ENCODE measurements at regions not wholly inside any gene's neighbourhood (a gene's known extent, or its start where the extent isn't known, plus 50 kb on each side); places are given as distances from the start of the nearest gene placed in this dataset.
"Not testable (repeated sequence)": the region's sequence is repeated elsewhere in the genome, so short reads cannot be mapped to it uniquely, and the experiment has no call there.

DNA sequence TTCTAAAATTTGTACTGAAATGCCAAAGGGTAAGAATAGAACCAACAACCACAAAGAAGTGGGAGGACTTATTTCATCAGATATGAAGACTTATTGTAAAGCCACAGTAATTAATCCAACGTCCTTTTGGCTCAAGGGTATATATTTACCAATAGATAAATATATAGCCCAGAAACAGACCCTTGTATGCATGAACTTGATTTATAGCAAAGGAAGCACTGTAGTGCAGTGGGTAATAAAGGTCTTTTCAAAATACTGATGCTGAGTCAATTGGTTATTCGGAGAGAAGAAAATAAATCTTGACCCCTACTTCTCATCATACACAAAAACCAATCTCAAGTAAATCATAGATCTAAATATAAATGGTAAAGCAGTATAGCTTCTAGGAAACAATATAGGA, 200.5 kb upstream of the ST6GAL2 start:
- ATAC-seq = no peak
- no peak for DNase-seq
- intact Hi-C loops (cut with micrococcal nuclease) = no loop called here

- intact Hi-C loops (cut with micrococcal nuclease) = no loop called here
- DNase-seq = no peak
- ATAC-seq = no peak
Observed at GRCh38 chr2:107088156-107088555, 202.2 kb upstream of the ST6GAL2 start.

DNA sequence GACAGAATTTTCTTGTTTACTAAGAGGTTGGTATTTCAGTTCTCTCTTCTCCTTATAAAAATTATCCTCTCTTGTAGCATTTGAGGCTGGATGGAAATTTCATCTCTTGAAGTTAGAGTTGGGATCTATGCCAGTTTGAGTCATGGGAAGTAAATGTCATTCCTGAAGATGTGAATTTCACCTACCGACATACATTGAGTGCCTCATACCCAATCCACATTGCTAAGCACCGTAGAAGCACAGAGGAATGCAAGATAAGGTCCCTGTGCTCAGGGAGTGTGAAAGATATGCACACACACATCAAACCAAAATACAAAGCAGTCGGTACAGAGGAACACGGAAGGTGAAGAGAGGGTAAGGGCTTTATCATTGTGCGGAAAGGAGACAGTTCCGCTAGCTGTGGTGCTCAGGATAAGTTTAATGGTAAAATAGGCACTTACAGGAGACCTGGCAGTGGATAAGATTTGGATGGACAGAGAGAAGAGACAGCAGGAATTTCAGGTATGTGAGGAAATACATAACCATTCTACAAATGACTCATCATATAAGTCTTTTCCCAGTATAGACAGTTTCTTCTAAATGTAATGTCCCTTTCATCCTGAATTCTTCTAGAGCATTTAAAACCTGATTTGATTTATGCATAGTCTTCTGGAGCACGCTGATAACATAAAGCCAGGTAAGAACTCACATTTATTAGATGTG, 205.3 kb upstream of the ST6GAL2 start:
- DNase-seq (no peak), ATAC-seq (no peak)
- intact Hi-C loops (cut with micrococcal nuclease) = no loop called here

- intact Hi-C loops (cut with micrococcal nuclease) = no loop called here
- ATAC-seq = no peak
- no peak for DNase-seq
Observed at GRCh38 chr2:107093426-107093957, 207.5 kb upstream of the ST6GAL2 start.

- DNase-seq = no peak
- no peak for ATAC-seq
- intact Hi-C loops (cut with micrococcal nuclease) = no loop called here
Observed at GRCh38 chr2:107094450-107094986, 208.6 kb upstream of the ST6GAL2 start.

- ATAC-seq = no peak
- no peak for DNase-seq
- intact Hi-C loops (cut with micrococcal nuclease) = no loop called here
Observed at GRCh38 chr2:107102176-107102575, 216.2 kb upstream of the ST6GAL2 start.

GRCh38 chr2:107107351-107107750, 221.4 kb upstream of the ST6GAL2 start:
- ATAC-seq = no peak
- intact Hi-C loops (cut with micrococcal nuclease) = no loop called here
- DNase-seq = no peak

GRCh38 chr2:107108556-107108955, 222.6 kb upstream of the ST6GAL2 start:
- DNase-seq (no peak), ATAC-seq (no peak)
- intact Hi-C loops (cut with micrococcal nuclease) = no loop called here

DNA sequence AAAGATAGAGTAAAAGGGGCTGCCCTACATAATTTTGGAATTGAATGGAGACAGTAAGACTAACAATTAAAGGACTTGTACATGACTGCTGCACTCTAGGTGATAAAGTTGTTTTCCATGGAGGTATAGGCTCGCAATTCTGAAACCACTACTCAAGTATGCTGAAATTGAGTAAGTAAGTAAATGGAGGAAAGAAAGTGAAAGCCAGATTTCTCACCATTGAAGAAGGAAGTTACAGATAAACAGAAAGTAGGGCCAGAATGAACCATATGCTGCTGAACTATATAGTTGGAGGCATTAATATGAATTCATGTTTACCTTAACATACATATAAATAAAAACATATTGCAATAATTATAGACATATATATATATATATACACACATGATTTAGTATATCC, 225.7 kb upstream of the ST6GAL2 start:
- DNase-seq (no peak), ATAC-seq (no peak)
- intact Hi-C loops (cut with micrococcal nuclease) = no loop called here

DNA sequence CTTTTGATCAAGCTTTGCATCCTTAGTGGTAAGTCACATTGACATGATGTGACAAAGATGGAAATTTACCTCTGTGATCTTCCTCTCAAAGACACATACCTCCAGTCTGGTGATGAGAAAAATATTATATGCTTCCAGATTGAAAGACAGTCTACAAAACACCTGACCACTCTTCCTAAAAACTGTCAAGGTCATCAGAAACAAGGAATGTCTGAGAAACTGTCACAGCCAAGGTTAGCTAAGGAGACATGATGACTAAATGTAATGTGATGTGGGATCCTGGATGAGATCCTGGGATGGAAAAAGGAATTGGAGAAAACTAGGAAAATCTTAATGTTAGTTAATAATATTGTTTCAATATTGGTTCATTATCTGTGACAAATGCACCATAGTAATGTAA, 226.6 kb upstream of the ST6GAL2 start:
- no peak for ATAC-seq
- intact Hi-C loops (cut with micrococcal nuclease) = no loop called here
- DNase-seq = no peak

DNA sequence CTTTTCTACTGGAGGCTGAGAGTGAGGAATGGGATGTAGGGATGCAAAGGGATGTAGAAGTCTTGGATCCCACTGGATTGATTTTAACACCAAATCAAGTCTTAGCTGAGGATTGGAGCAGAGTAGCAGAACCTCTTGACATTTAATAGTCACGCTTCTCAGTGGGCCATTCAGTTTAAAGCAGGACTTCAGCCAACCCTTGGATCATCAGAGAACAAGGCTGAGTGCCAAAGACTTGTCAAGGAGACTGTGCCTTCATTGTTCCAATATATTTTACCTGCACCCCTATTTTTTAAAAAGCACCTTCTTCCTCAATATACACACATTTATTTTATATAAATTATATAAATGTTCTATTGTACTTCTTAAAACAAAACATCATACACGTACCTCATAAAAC, 242.4 kb upstream of the ST6GAL2 start:
- no peak for DNase-seq
- intact Hi-C loops (cut with micrococcal nuclease) = no loop called here
- no peak for ATAC-seq

DNA sequence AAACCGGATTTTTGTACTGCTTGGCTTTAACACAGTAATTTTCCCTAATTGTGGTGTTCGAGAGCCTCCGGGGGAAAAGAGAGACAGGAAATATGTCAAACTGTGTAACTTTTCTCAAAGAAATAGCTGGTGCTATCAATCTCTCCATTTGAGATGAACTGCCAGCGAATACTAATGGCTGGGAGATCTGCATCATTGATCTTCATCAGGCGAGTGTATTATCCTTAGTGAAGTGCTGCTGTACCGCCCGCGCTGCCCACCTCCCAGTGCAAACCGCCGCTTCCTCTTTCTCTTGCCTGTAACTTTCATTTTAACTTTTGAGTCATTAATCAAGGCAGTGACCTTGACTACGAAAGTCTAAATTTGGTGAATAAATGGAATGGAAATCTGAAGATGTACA, 246.1 kb upstream of the ST6GAL2 start:
- no peak for ATAC-seq
- no peak for DNase-seq
- intact Hi-C loops (cut with micrococcal nuclease) = no loop called here

DNA sequence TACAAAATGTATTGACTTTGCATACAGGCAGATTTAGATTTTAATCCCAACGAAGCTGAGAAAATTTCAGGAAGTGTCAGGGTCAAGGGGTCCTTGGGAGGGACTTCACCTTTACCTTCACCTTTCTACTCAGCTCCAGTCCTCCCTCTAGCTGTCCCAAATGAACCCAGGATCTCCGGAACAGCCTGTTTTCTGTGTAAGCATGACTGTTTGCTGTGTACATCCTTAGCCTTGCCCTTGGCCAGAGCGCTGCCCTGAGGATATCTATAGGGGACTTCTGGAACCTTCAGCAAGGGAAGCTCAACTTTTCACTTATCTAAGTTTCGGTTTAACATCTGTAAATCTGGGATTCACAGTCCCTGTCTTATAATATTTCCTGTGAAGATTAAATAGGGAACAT, 246.8 kb upstream of the ST6GAL2 start:
- intact Hi-C loops (cut with micrococcal nuclease) = no loop called here
- no peak for DNase-seq
- ATAC-seq = no peak

GRCh38 chr2:107133412-107133811, 247.4 kb upstream of the ST6GAL2 start:
- ATAC-seq = no peak
- intact Hi-C loops (cut with micrococcal nuclease) = no loop called here
- no peak for DNase-seq

GRCh38 chr2:107136733-107137132, 250.8 kb upstream of the ST6GAL2 start:
- DNase-seq = no peak
- intact Hi-C loops (cut with micrococcal nuclease) = no loop called here
- no peak for ATAC-seq

DNA sequence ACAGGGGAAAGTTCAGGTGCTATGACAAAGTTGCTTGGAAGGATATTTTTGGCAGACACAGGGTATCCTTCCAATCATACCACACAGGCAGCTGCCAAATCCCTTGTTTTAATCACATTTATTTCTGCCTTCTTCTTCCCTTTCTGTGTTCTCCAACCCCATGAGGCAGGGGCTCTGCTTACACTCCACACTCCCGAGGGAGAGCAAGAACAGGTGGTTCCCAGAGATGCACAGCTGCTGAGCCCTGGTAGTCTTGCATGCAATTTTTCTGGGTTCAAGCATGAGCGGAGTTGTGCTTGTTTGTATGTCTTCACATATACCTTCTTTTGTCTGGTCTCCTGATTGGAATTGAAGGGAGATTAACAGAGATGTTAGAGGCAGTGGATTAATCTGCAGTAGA, 251.7 kb upstream of the ST6GAL2 start:
- ATAC-seq = no peak
- intact Hi-C loops (cut with micrococcal nuclease) = no loop called here
- DNase-seq = no peak

- intact Hi-C loops (cut with micrococcal nuclease) = no loop called here
- no peak for ATAC-seq
- DNase-seq = no peak
Observed at GRCh38 chr2:107146181-107146580, 260.2 kb upstream of the ST6GAL2 start.

GRCh38 chr2:107146645-107147044, 260.7 kb upstream of the ST6GAL2 start:
- DNase-seq; intact Hi-C loops (cut with micrococcal nuclease); ATAC-seq: not testable (repeated sequence)

GRCh38 chr2:107148055-107148454, 262.1 kb upstream of the ST6GAL2 start:
- ATAC-seq (no peak), DNase-seq (no peak)
- intact Hi-C loops (cut with micrococcal nuclease) = no loop called here

DNA sequence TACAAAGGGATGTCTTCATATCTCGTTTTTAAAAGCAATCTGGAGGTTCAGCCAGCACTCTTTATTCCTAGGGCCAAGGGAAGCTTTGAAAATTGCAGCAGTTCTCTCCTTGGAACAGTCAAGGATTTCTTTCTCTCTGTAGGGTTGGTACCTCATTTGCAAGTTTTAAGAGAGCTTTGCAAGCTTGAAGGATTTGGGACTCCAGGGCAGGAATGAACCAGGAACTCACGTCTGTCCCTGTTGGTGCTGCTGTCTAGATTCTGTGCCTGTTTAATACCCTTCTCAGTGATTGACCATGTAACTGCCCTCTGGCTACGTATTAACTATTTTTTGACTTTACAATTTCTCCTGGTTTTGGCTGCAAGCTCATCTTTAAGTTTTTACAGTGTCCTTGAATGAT, 262.5 kb upstream of the ST6GAL2 start:
- DNase-seq (no peak), ATAC-seq (no peak)
- intact Hi-C loops (cut with micrococcal nuclease) = no loop called here

- no peak for DNase-seq
- intact Hi-C loops (cut with micrococcal nuclease) = no loop called here
- ATAC-seq = no peak
Observed at GRCh38 chr2:107160640-107161239, 274.8 kb upstream of the ST6GAL2 start.

Measured in left ventricle myocardium superior (tissue), 1 donor.